Liver (tissue), 3 donors: ENCODE measurements at regions not wholly inside any gene's neighbourhood (a gene's known extent, or its start where the extent isn't known, plus 50 kb on each side); places are given as distances from the start of the nearest gene placed in this dataset.

Source experiments
- FOXA1 ChIP-seq: IDR thresholded peaks from 2 replicates; pipeline ENCODE4 v1.6.1; 2016; ENCODE audit warnings: antibody characterized with exemption
- HNF4A ChIP-seq, 2 donors: conservative IDR thresholded peaks; 2 replicates each; pipeline ENCODE4 v1.6.1; 2016; ENCODE audit warnings: antibody characterized with exemption in 2 of 2, mild to moderate bottlenecking in 2 of 2
- JUND ChIP-seq, 2 donors: IDR thresholded peaks; 2 replicates each; pipeline ENCODE4 v1.6.1; 2016; ENCODE audit warnings: antibody characterized with exemption in 2 of 2
- RAD21 ChIP-seq, 2 donors: IDR thresholded peaks; 2 replicates each; pipeline ENCODE4 v1.6.1; 2016; ENCODE audit warnings: antibody characterized with exemption in 2 of 2, mild to moderate bottlenecking in 2 of 2
- RXRA ChIP-seq, 2 donors: IDR thresholded peaks; 2 replicates each; pipeline ENCODE4 v1.6.1; 2017 to 2018; ENCODE audit warnings: antibody characterized with exemption in 2 of 2, mild to moderate bottlenecking in 1 of 2
- SP1 ChIP-seq: IDR thresholded peaks from 2 replicates; pipeline ENCODE4 v1.6.1; 2018; ENCODE audit warnings: antibody characterized with exemption, mild to moderate bottlenecking
- TAF1 ChIP-seq: conservative IDR thresholded peaks from 2 replicates; pipeline ENCODE4 v1.6.1; 2016; ENCODE audit warnings: antibody characterized with exemption, mild to moderate bottlenecking
- YY1 ChIP-seq: IDR thresholded peaks from 2 replicates; pipeline ENCODE4 v1.6.1; 2016; ENCODE audit warnings: antibody characterized with exemption, mild to moderate bottlenecking
- TF ChIP-seq, protein P1 (sequence below): fragments of 150-350 bp; IDR thresholded peaks from 2 replicates; pipeline ENCODE4 v1.5.1; 2017; ENCODE audit warnings: improper control_type of control experiment, low read depth, low read length; ENCODE audit not compliant: missing input control
- TF ChIP-seq, protein P2 (sequence below): IDR thresholded peaks from 2 replicates; pipeline ENCODE4 v1.6.1; 2016; ENCODE audit warnings: antibody characterized with exemption
- TF ChIP-seq, protein P3 (sequence below): IDR thresholded peaks from 2 replicates; pipeline ENCODE4 v1.6.1; 2016; ENCODE audit warnings: antibody characterized with exemption
- TF ChIP-seq, protein P4 (sequence below): IDR thresholded peaks from 2 replicates; pipeline ENCODE4 v1.6.1; 2016; ENCODE audit warnings: antibody characterized with exemption, mild to moderate bottlenecking
- TF ChIP-seq, protein P5 (sequence below): IDR thresholded peaks from 2 replicates; pipeline ENCODE4 v1.6.1; 2016; ENCODE audit warnings: antibody characterized with exemption
- donor health status: healthy.
- donor health status: healthy.

DNA sequence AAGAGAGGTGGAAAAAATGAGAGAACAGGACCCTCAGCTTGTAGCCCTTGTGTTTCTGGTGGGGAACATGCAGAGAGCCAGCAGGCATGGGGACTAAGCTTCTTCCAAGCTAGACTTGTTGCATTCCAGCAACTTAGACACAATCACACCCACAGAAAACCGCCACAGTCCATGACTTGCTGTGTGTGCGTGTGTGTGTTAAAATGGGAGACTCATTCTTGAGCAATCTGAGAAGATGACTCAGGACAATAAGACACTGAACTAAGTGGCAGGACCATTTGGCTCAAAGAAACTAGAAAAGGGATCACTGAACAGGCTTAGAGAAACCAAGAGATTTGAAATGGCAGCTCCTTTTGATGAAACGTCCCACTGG is 78.0 kb downstream of the HLX start:
- TF ChIP-seq, protein P1, sequence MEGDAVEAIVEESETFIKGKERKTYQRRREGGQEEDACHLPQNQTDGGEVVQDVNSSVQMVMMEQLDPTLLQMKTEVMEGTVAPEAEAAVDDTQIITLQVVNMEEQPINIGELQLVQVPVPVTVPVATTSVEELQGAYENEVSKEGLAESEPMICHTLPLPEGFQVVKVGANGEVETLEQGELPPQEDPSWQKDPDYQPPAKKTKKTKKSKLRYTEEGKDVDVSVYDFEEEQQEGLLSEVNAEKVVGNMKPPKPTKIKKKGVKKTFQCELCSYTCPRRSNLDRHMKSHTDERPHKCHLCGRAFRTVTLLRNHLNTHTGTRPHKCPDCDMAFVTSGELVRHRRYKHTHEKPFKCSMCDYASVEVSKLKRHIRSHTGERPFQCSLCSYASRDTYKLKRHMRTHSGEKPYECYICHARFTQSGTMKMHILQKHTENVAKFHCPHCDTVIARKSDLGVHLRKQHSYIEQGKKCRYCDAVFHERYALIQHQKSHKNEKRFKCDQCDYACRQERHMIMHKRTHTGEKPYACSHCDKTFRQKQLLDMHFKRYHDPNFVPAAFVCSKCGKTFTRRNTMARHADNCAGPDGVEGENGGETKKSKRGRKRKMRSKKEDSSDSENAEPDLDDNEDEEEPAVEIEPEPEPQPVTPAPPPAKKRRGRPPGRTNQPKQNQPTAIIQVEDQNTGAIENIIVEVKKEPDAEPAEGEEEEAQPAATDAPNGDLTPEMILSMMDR: no peak
- TF ChIP-seq TAF1 (no peak), SP1 (no peak), YY1 (no peak), RXRA (IDR thresholded peaks at IDR 0.05) (no peak), JUND (IDR thresholded peaks at IDR 0.05) (no peak), FOXA1 (no peak), RAD21 (IDR thresholded peaks at IDR 0.05) (no peak), HNF4A (conservative IDR thresholded peaks at IDR 0.05) (no peak)
- TF ChIP-seq, protein P2, sequence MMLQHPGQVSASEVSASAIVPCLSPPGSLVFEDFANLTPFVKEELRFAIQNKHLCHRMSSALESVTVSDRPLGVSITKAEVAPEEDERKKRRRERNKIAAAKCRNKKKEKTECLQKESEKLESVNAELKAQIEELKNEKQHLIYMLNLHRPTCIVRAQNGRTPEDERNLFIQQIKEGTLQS: no peak
- TF ChIP-seq, protein P3, sequence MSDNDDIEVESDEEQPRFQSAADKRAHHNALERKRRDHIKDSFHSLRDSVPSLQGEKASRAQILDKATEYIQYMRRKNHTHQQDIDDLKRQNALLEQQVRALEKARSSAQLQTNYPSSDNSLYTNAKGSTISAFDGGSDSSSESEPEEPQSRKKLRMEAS: no peak
- TF ChIP-seq, protein P4, sequence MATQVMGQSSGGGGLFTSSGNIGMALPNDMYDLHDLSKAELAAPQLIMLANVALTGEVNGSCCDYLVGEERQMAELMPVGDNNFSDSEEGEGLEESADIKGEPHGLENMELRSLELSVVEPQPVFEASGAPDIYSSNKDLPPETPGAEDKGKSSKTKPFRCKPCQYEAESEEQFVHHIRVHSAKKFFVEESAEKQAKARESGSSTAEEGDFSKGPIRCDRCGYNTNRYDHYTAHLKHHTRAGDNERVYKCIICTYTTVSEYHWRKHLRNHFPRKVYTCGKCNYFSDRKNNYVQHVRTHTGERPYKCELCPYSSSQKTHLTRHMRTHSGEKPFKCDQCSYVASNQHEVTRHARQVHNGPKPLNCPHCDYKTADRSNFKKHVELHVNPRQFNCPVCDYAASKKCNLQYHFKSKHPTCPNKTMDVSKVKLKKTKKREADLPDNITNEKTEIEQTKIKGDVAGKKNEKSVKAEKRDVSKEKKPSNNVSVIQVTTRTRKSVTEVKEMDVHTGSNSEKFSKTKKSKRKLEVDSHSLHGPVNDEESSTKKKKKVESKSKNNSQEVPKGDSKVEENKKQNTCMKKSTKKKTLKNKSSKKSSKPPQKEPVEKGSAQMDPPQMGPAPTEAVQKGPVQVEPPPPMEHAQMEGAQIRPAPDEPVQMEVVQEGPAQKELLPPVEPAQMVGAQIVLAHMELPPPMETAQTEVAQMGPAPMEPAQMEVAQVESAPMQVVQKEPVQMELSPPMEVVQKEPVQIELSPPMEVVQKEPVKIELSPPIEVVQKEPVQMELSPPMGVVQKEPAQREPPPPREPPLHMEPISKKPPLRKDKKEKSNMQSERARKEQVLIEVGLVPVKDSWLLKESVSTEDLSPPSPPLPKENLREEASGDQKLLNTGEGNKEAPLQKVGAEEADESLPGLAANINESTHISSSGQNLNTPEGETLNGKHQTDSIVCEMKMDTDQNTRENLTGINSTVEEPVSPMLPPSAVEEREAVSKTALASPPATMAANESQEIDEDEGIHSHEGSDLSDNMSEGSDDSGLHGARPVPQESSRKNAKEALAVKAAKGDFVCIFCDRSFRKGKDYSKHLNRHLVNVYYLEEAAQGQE: no peak
- TF ChIP-seq, protein P5, sequence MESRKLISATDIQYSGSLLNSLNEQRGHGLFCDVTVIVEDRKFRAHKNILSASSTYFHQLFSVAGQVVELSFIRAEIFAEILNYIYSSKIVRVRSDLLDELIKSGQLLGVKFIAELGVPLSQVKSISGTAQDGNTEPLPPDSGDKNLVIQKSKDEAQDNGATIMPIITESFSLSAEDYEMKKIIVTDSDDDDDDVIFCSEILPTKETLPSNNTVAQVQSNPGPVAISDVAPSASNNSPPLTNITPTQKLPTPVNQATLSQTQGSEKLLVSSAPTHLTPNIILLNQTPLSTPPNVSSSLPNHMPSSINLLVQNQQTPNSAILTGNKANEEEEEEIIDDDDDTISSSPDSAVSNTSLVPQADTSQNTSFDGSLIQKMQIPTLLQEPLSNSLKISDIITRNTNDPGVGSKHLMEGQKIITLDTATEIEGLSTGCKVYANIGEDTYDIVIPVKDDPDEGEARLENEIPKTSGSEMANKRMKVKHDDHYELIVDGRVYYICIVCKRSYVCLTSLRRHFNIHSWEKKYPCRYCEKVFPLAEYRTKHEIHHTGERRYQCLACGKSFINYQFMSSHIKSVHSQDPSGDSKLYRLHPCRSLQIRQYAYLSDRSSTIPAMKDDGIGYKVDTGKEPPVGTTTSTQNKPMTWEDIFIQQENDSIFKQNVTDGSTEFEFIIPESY: no peak
